HG03565 (cell line): ENCODE measurements at regions not wholly inside any gene's neighbourhood (a gene's known extent, or its start where the extent isn't known, plus 50 kb on each side); places are given as distances from the start of the nearest gene placed in this dataset.

Experiments used
- ATAC-seq: cut with Tn5 transposase; IDR thresholded peaks from one replicate; pipeline ENCODE4 v1.9.1; 2021; ENCODE audit warnings: mild to moderate bottlenecking, moderate library complexity; ENCODE audit not compliant: unreplicated experiment

DNA sequence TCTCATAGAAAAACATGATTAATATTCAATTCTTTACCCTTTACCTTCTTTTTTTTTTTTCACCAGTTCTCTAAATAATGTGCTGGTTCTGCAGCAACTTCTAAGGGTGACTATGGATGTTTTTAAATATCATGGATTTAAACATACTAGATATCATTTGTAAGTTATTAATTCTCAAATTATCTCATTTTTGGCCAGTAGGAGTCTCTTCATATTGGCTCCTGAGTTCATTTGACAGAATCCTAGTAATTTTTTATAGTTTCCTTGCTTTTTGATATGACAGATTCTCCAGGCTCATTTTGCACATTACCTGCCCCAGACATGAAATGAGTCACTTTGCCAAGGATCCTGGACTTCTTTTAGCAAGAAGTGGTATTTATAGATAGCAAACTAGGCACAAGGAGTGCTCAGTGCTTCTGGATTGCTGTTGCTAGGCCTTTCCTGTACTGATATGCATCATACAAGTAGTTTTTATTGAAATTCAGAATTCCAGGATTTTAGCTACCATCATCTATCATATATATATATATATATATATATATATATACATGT, 201.3 kb upstream of the IL12B start:
- ATAC-seq = no peak

DNA sequence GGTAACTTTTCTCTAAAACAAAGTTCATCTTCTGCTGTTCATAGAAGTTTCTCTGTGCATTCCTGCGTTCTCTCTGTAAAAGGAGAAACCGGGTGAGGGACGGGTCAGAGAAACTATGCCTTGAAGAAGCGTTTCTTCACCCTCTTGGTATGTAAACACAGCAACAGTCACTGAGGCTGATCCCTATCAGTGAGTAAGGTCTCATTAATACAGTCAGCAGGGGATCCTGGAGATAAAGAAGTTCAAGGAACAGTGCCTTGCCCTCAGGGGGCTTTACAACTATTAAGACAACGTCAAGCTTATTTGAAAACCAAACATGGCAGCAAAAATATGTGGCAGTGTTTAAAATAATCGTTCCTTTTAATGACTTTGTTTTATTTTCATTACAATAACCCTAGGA, 202.9 kb upstream of the IL12B start:
- ATAC-seq = no peak

DNA sequence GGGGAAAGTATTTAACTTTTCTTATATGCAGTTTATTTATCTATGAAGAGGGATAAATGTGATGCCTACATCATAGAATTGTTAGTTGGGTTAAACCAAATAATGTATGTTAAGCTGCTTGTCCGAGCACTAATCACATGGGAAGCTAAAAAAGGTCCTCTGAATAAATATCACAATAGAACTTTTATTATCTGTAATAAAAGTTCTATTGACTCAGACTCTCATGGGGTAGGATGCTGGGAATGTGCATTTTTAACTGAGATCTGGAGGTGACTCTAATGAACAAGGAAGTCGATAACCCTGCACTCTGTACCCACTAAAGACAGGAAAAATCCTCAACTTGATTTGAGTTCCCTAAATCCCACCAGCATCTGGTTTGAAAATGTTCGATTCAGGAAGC, 205.9 kb upstream of the IL12B start:
- no peak for ATAC-seq

DNA sequence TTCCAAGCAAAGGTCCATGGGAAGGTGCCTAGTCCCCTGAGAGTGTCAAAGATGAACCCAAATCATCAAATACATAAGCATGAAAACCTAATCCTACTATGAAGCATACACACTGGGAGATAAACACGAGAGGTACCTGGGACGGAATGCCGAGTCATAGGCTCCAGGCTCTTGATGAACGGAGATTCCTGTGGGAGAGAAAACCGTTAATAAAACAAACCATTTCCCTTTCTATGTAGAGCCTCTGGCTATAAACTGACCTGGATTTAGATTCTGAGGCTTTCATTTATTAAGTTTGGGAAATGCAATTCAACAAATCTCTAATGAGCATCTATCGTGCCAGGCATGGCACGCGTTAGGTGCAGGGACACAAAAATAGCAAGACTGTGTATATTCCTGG, 206.4 kb upstream of the IL12B start:
- ATAC-seq = no peak

DNA sequence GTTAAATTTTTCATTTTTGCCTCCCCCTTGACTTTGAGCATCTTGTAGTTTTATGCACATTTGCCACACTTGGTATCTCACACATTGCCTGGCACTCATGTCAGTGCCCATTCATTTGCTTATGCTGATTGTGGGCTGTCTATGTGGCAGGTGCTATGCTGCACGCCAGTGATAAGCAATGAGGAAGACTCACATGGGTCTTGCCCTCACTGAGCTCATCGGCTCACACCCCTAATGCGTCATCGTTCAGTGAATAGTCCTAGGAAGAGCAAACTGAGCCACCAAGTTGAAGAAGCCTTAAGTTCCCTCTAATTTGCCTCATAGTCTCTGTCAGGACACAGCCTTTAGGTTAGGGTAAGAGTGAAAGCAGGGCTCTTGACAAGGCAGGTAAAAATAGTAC, 209.4 kb upstream of the IL12B start:
- no peak for ATAC-seq

DNA sequence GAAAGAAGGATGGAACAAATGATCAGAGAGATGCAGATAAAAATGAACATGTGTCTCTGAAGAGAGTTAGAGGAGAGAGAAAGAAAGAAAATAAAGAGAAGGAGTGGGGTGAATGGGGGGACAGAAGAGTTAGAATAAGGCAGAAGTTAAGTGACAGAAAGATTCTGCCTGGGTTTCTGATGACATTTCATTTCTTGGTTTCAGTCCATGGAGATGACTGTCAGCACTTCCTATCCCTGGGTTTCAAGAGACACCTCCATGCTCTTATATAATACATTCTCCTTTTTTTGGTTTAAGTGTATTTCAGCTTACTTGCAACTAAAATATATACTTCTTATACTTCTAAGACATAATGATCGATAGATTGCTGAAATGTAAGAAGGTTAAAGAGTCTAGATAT, 213.0 kb upstream of the IL12B start:
- ATAC-seq = no peak

DNA sequence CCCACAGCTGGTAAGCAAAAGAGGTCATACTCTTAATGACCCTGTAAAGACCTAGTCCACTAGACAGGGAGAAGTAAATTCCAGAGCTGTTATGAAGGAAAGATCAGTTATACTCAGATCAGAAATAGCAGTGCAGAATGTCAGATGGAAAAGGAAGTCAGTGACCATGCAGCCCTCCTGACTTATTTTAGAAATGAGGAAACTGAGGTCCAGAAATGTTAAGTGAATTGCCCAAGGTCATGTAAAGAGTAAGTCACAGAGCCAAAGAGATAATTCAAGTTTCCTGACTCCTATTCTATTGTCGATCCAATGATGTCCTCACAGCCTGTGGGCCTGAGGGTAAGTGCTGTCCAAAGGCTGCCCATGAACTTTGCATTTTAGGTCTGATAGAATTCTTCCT, 214.9 kb upstream of the IL12B start:
- ATAC-seq = no peak

DNA sequence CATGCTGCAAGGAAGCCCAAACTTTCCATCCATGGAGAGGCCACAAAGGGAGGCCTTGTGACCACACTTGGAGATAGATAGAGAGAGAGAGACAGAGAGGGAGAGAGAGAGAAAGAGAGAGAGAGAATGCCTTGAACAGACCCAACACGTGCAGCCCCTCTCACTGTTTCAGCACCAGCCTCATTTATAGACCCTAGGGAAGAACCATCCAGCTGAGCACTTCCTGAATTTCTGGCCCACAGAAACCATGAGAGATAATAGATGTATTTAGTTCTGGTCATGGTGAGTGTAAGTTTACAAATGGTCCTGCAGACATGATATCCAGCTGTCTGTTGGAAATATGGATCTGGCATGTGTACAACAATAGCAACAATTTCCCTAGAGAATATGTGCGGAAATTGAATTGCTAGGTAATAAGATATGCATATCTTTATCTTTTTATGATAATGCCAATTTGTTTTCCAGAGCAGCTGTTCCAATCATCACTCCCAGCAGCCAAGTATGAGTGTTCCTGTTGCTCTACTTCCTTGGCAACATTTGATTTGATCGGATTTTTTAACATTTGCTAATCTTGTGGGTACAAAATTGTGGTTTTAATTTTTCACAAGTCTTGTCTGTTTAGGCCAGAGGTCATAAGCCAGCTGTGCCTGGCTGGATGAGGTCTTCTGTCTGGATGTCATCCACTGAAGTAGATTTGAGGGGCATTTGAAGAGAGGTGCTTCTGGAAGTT, 217.3 kb upstream of the IL12B start:
- ATAC-seq = no peak

DNA sequence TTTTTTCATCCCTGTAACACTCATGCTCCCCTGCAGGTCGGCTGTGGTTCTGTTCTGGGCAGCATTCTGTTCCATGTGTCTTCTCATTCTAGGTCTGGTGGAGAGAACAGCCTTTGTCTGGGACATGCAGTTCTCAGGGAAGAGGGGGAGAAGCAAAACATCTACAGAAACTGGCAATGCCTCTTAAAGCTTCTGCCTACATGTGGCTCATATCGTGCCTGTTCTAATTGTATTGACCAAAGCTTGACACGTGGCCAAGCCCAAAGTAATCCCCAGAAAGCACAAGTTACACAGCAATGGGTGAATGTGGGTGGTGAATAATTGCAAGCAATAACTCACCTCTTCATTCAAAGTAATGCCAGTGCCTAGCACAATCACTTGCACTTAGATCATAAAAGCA, 218.2 kb upstream of the IL12B start:
- no peak for ATAC-seq

DNA sequence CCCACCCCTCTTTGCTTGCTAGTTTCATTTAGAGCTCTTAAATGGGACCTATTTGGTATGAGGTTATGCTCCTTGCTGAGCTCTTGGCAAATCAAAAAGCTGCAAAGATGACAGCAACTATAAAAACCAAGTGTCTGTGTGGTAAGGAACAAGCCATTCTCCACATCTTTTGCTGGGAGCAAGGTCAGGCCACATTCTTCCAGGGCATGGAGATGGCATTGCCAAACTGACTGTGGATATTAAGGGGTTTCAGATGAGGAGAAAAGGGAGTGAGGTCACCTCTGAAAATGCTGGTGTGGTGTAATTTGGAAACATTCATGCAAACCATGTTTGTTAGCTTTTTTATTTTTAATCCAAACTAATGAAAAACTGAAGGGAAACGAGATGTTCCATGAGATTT, 218.8 kb upstream of the IL12B start:
- no peak for ATAC-seq

DNA sequence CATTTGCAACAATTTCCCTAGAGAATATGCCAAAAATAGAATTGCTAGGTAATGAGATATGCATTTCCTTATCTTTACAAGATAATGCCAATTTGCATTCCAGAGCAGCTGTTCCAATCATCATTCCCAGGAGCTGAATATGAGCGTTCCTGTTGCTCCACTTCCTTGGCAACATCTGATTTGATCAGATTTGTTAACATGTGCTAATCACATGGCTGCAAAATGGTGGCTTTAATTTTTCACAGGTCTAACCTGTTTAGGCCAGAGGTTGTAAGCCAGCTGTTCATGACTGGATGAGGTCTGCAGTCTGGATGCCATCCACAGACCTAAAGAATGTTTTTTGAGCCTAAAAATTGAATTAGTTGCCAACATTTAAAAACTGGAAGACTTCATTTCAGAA, 220.7 kb upstream of the IL12B start:
- no peak for ATAC-seq

DNA sequence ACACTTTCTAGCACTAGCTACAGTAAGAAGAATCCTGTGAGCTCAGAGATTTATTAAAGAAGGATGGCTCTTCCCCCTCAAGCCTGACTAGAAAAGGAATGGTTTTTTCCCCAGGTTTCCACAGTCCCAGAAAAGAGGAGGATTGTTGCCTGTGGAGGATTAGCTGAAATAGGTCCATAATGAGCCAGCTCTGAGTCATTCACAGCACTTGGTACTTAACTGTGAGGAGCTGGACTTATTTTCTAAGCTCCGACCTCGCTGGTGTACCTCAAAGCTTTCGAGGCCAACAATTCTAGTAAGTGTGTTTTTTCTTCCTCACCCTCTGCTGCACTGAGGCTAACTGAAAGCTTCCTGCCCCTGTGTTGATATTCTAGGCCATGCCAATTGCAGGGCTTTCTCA, 222.5 kb upstream of the IL12B start:
- ATAC-seq = no peak

DNA sequence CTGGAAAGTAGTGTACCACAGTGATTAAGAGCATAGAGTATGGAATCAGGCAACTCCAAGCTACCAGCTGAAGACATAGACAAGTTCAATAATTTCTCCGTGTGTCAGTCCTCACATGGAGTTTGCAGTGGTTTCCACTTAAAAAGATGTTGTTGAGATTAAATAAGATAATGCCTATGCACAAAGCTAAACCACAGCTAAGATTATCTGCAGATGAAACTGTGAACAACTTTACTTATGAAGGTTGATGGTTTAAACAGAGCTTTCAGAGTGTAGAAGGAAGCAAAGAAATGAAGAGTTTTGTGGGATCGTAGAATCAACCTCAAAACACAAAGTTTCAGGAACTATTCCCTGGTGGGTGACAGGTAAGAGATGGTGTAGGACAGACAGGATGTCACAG, 223.5 kb upstream of the IL12B start:
- no peak for ATAC-seq

DNA sequence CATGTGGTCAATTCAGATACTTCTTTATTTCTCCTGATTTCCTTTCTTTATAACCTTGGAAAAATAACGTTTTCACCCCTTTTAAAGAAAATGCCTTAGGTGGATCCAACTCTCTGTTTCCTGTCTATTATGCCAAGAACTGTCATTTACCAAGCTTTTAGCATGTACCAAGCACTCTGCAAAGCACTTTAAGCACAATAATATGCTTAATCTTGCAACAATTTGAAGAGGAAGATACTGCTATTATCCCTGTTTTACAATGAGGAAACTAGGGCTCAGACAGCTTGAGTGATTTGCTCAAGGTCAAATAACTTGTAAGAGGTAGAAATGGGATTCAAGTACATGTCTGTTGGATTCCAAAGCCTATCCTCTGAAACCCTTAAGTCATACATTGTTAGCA, 224.8 kb upstream of the IL12B start:
- ATAC-seq = no peak

DNA sequence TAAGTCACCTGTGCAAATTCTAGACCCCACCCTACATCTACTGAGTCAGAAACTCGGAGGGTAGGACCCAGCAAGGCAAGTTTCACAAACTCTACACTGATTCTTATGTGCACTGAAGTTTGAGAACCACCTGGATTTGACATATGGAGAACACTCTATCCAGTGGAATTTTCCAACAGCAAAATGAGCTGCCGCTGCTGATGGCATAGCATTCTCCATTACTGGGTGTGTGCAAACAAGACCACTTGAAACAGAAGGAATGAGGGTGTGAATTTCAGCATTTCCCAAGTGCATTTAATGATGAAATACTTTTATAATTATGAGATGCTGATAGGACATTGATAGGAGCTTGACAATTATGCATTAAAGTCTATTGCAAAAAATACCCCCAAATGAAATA, 229.1 kb upstream of the IL12B start:
- ATAC-seq = no peak

DNA sequence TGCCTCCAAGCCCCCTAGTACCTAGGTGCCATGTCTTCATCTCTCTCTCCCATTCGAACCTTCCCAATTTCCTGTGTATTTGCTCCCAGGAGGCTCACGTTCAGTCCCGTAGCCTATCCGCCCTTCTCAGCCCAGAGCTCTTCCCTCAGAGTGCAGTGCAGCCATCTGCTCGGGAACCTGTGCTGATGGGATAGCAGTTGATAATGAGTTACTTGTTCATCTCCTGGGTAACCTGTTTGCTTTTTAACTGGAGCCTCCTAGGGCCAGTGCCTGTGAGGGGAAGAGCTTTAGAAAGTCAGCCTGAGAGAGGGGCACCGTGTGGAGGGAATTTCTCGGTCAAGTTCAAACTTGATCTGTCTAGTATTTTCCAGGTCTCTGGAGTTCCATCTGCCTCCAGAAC, 229.8 kb upstream of the IL12B start:
- ATAC-seq = no peak

DNA sequence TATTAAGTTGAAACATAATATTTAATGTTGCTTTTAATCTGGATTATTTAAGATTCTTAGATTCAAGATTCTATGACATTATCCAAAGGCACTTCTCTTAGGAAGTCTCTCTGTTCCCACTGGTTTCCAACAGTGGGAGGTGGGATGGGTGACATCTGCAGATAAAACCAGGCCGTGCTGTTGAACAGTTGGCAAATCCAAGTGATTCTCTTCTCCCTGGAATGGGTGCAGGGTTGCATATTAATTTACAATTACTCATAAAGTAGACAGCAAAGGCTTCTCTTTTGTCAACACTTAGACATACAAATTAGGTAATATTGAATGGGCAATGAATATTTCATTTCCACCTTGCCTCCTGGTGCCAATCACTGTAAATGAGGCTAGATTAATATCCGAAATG, 233.7 kb upstream of the IL12B start:
- no peak for ATAC-seq

DNA sequence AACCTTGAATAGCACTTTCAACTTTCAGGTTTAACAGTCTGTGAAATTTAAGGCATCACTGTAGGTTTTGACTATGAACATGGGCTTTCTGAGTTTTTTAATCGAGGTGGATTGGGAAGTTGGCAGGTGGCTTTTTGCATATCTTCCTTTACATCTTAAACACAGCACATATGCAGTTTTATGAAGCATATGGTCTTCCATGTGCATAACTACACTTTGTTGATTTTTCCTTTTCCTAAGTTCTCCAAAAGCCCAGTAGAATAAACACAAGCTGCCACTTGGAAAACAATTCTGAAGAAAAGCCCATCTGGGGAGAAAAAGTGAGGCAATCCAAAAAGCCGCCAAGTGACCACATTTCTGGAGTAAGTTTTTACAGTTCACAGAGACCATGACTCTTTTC, 236.5 kb upstream of the IL12B start:
- no peak for ATAC-seq

DNA sequence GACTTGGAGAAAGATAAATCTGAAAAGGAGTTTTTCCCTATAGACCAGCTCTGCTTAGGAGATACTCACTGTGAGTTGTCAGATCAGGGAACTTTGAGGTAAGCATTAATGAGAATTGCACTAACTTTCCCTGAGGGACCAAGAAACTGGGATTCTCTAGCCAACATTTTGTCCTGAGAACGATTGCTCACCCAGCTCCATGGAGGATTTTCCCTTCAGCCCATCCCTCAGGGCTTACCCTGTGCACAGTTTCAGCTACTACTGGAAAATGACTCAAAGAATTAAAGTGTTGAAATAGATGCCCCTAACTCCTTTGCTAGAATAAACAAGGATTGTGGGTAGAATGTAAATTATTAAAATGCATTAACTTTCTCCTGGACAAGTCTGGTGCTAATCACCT, 237.2 kb upstream of the IL12B start:
- no peak for ATAC-seq

DNA sequence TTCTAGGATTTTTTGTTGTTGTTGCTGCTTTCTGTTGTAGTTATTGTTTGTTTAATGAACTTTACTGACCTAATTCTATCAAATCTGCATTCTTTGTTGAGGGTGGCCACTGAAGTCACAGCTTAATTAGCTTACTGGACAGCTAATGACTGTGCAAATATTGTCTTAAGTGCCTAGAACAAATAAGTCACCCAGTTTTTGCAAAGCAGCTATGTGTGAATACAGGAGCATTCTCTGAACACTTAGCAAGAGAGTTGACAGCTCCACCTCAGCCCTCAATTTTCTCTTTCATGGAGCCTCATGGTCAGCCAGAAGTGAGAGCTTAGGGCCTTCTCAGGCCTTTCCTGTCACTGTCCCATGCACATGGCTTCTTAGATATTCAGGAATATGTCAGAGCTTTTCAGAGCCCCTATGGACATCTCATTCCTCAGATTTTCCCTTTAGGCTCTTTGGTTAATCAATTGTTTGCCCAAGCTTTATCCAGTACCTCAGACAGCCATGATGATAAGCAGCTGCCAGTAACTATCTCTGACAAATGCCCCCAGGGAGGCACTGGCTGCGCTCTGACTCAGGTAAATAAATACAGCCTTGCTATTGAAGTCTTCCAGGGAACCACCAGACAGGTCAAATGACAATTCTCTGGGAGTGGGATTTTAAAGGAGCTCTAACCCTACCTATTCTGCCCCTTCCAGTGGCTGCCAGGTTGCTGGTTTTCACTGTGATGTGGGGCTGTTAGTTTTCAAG, 241.4 kb upstream of the IL12B start:
- no peak for ATAC-seq

DNA sequence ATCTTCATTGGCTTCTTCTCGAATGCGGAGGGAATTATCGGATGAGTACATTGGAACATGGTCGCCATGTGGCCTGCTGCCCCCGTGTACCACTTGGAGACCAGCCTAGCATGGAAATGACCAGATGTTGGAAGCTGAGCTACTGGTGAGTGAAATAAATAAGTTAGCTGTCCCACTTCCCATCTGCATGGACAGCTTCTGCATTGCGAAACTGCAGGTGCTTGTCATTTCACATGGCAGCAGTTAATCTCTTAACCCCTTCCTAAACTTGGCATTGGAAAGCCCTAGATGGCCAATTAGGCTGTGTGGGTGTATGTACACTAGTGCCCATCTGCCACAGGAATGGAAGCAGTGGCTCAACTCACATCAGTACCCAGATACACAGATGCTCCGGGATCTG, 246.6 kb upstream of the IL12B start:
- ATAC-seq = no peak

DNA sequence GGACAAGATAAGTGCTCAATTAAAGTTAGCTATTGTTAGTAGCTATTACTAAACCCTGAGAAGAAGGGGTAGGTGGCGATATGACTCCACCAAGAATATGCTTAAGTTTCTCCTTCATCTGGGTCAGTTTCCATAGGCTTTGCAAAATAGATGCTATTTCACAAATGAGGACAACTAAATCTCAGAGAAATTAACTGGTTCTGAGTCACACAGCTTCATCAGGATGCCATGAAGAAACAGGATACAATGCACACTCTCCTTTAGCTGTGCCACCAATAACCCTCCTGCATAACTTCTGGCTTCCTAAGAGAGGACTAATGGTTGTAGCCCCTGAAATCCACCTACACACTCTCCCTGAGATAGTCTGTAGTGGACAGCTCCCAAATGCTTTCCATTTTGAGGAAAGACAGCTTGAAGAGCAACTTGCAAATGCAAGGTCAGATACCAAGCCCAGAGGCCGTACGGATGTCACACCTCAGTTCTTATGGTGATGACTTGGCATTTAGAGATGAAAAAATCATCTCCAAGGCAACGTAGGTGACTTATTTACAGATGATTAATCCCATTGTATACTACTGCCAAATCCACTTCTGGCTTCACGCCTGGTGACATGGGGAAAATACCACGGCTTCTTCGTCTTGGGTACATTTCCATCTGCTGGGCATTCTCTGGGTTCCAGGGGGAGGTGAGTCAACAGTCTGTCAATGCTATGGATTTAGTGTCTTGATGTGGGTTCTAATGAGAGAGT, 251.4 kb upstream of the IL12B start:
- ATAC-seq = no peak
